HL-60/S4 (cell line): ENCODE measurements at regions not wholly inside any gene's neighbourhood (a gene's known extent, or its start where the extent isn't known, plus 50 kb on each side); places are given as distances from the start of the nearest gene placed in this dataset.
"Not testable (repeated sequence)": the region's sequence is repeated elsewhere in the genome, so short reads cannot be mapped to it uniquely, and the experiment has no call there.

Source experiments
- in situ Hi-C: fragments of 300-500 bp; cut with MboI; formaldehyde crosslinking; loops from 2 replicates; pipeline ENCODE4 v1.14.3; 2022; ENCODE audit warnings: low sequenced_read_pairs

- in situ Hi-C loops: not testable (repeated sequence)
Measured at GRCh38 chr7:86375602-86376001, 268.1 kb upstream of the GRM3 start.

GRCh38 chr7:86372262-86372661 lies 271.4 kb upstream of the GRM3 start:
- in situ Hi-C loops: no loop called here

- in situ Hi-C loops: no loop called here
Measured at GRCh38 chr7:86366946-86367345, 276.8 kb upstream of the GRM3 start.

GRCh38 chr7:86340407-86340806 lies 303.3 kb upstream of the GRM3 start:
- in situ Hi-C loops: not testable (repeated sequence)

GRCh38 chr7:86339051-86339450 lies 304.7 kb upstream of the GRM3 start:
- in situ Hi-C loops: no loop called here

GRCh38 chr7:86328801-86329433 lies 314.8 kb upstream of the GRM3 start:
- in situ Hi-C loops: no loop called here

GRCh38 chr7:86326847-86327246 lies 316.9 kb upstream of the GRM3 start:
- in situ Hi-C loops: no loop called here

GRCh38 chr7:86320889-86321288 lies 322.8 kb upstream of the GRM3 start:
- in situ Hi-C loops: no loop called here

GRCh38 chr7:86320341-86320740 lies 323.4 kb upstream of the GRM3 start:
- in situ Hi-C loops: no loop called here

GRCh38 chr7:86313842-86314241 lies 329.9 kb upstream of the GRM3 start:
- in situ Hi-C loops: no loop called here

GRCh38 chr7:86301301-86301700 lies 342.4 kb upstream of the GRM3 start:
- in situ Hi-C loops: no loop called here

- in situ Hi-C loops: no loop called here
Measured at GRCh38 chr7:86295526-86295925, 348.2 kb upstream of the GRM3 start.

GRCh38 chr7:86282014-86282682 lies 361.6 kb upstream of the GRM3 start:
- in situ Hi-C loops: no loop called here

- in situ Hi-C loops: no loop called here
Measured at GRCh38 chr7:86280150-86280549, 363.6 kb upstream of the GRM3 start.

- in situ Hi-C loops: no loop called here
Measured at GRCh38 chr7:86262781-86263180, 380.9 kb upstream of the GRM3 start.

GRCh38 chr7:86257894-86258293 lies 385.8 kb upstream of the GRM3 start:
- in situ Hi-C loops: no loop called here

GRCh38 chr7:86252406-86252805 lies 391.3 kb upstream of the GRM3 start:
- in situ Hi-C loops: no loop called here

GRCh38 chr7:86248977-86249376 lies 394.7 kb upstream of the GRM3 start:
- in situ Hi-C loops: no loop called here

- in situ Hi-C loops: no loop called here
Measured at GRCh38 chr7:86243171-86243570, 400.5 kb upstream of the GRM3 start.

- in situ Hi-C loops: no loop called here
Measured at GRCh38 chr7:86226191-86226590, 417.5 kb upstream of the GRM3 start.

- in situ Hi-C loops: no loop called here
Measured at GRCh38 chr7:86222806-86223205, 420.9 kb upstream of the GRM3 start.

- in situ Hi-C loops: no loop called here
Measured at GRCh38 chr7:86214734-86215133, 429.0 kb upstream of the GRM3 start.

GRCh38 chr7:86212976-86213375 lies 430.7 kb upstream of the GRM3 start:
- in situ Hi-C loops: no loop called here
